WTC11 (cell line): ENCODE measurements at regions not wholly inside any gene's neighbourhood (a gene's known extent, or its start where the extent isn't known, plus 50 kb on each side); places are given as distances from the start of the nearest gene placed in this dataset.
A peak's percentile ranks its signal among the peaks of the same experiment; 100 is the strongest.
"Not testable (repeated sequence)": the region's sequence is repeated elsewhere in the genome, so short reads cannot be mapped to it uniquely, and the experiment has no call there.

Experiments
- ATAC-seq: fragments of 200-7000 bp; cut with Tn5 transposase; 2 replicates; pipeline ENCODE4 v1.10.0; 2021; ENCODE audit warnings: mild to moderate bottlenecking, moderate library complexity
- CTCF ChIA-PET: fragments of 300-600 bp; sonication (Branson Sonifier 250); formaldehyde crosslinking; loops from one replicate; lab custom pipeline; 2021; ENCODE audit warnings: antibody characterized with exemption; lab: Charles Lee
- POLR2A ChIA-PET: fragments of 350-600 bp; sonication (Branson Sonifier 250); formaldehyde crosslinking; loops from one replicate; lab custom pipeline; 2021; ENCODE audit warnings: antibody characterized with exemption; lab: Charles Lee
- DNase-seq: peaks from one replicate; pipeline ENCODE4 v3.0.0; 2021; ENCODE audit warnings: low spot score
- H3K27ac Mint-ChIP-seq: 2 replicates; pipeline ENCODE4 v1.8.0; 2021; ENCODE audit warnings: mixed read lengths
- H3K27me3 Mint-ChIP-seq: 2 replicates; pipeline ENCODE4 v1.8.0; 2021; ENCODE audit warnings: low read depth, mild to moderate bottlenecking, moderate library complexity, mixed read lengths
- H3K36me3 Mint-ChIP-seq: 2 replicates; pipeline ENCODE4 v1.8.0; 2021; ENCODE audit warnings: mixed read lengths
- H3K4me1 Mint-ChIP-seq: 2 replicates; pipeline ENCODE4 v1.8.0; 2022; ENCODE audit warnings: mixed read lengths
- H3K4me3 Mint-ChIP-seq: 2 replicates; pipeline ENCODE4 v1.8.0; 2021; ENCODE audit warnings: mild to moderate bottlenecking, moderate library complexity, mixed read lengths
- H3K9me3 Mint-ChIP-seq: 2 replicates; pipeline ENCODE4 v1.8.0; 2021; ENCODE audit warnings: mixed read lengths
- ARID4B ChIP-seq: sonication (generic); formaldehyde crosslinking; IDR thresholded peaks from 2 replicates; pipeline ENCODE4 v1.8.0; 2023; ENCODE audit warnings: missing genetic modification reagents, mild to moderate bottlenecking, borderline replicate concordance
- ATF2 ChIP-seq: sonication (generic); formaldehyde crosslinking; IDR thresholded peaks from 2 replicates; pipeline ENCODE4 v1.8.1; 2022; ENCODE audit warnings: low read depth, missing genetic modification reagents, borderline replicate concordance
- CREB1 ChIP-seq: sonication (generic); formaldehyde crosslinking; IDR thresholded peaks from 2 replicates; pipeline ENCODE4 v1.8.0; 2023; ENCODE audit warnings: mild to moderate bottlenecking, missing genetic modification reagents
- E2F5 ChIP-seq: sonication (generic); formaldehyde crosslinking; IDR thresholded peaks from 2 replicates; pipeline ENCODE4 v1.8.1; 2022; ENCODE audit warnings: mild to moderate bottlenecking, moderate library complexity, missing genetic modification reagents
- FOXP1 ChIP-seq: sonication (generic); formaldehyde crosslinking; IDR thresholded peaks from 2 replicates; pipeline ENCODE4 v1.8.0; 2022; ENCODE audit warnings: missing genetic modification reagents, mild to moderate bottlenecking, moderate library complexity, borderline replicate concordance
- GTF2I ChIP-seq: fragments of 250-450 bp; sonication (Bioruptor Pico); conservative IDR thresholded peaks from 2 replicates; pipeline ENCODE4 v1.4.0; 2021; ENCODE audit warnings: mild to moderate bottlenecking
- IRF1 ChIP-seq: sonication (generic); formaldehyde crosslinking; IDR thresholded peaks from 2 replicates; pipeline ENCODE4 v1.8.0; 2023; ENCODE audit warnings: missing genetic modification reagents
- JAZF1 ChIP-seq: fragments of 250-450 bp; sonication (Bioruptor Pico); IDR thresholded peaks from 2 replicates; pipeline ENCODE4 v1.9.0; 2021; ENCODE audit warnings: moderate library complexity, mild to moderate bottlenecking, inconsistent platforms
- JUN ChIP-seq: sonication (generic); formaldehyde crosslinking; IDR thresholded peaks from 2 replicates; pipeline ENCODE4 v1.8.0; 2023; ENCODE audit warnings: mild to moderate bottlenecking, missing genetic modification reagents
- KAT7 ChIP-seq: sonication (generic); formaldehyde crosslinking; IDR thresholded peaks from 2 replicates; pipeline ENCODE4 v1.8.1; 2023; ENCODE audit warnings: missing genetic modification reagents, mild to moderate bottlenecking, borderline replicate concordance
- MAX ChIP-seq: sonication (generic); formaldehyde crosslinking; IDR thresholded peaks from 2 replicates; pipeline ENCODE4 v1.8.0; 2022; ENCODE audit warnings: mild to moderate bottlenecking, missing genetic modification reagents
- MLX ChIP-seq: sonication (generic); formaldehyde crosslinking; IDR thresholded peaks from 2 replicates; pipeline ENCODE4 v1.8.1; 2023; ENCODE audit warnings: mild to moderate bottlenecking, missing genetic modification reagents, moderate library complexity
- MYBL2 ChIP-seq: sonication (generic); formaldehyde crosslinking; IDR thresholded peaks from 2 replicates; pipeline ENCODE4 v1.8.1; 2023; ENCODE audit warnings: mild to moderate bottlenecking, moderate library complexity, missing genetic modification reagents
- NFATC4 ChIP-seq: fragments of 250-450 bp; sonication (Bioruptor Pico); IDR thresholded peaks from 2 replicates; pipeline ENCODE4 v1.9.0; 2021; ENCODE audit warnings: mild to moderate bottlenecking
- NR3C1 ChIP-seq: sonication (generic); formaldehyde crosslinking; conservative IDR thresholded peaks from 2 replicates; pipeline ENCODE4 v1.8.1; 2023; ENCODE audit warnings: low read depth, mild to moderate bottlenecking, missing genetic modification reagents
- PREB ChIP-seq: sonication (generic); formaldehyde crosslinking; IDR thresholded peaks from 2 replicates; pipeline ENCODE4 v1.8.1; 2022; ENCODE audit warnings: mild to moderate bottlenecking, missing genetic modification reagents, moderate library complexity, borderline replicate concordance
- PRRX2 ChIP-seq: fragments of 250-450 bp; sonication (Bioruptor Pico); IDR thresholded peaks from 2 replicates; pipeline ENCODE4 v1.8.0; 2021; ENCODE audit warnings: mild to moderate bottlenecking
- SMAD4 ChIP-seq: sonication (generic); formaldehyde crosslinking; IDR thresholded peaks from 2 replicates; pipeline ENCODE4 v1.8.0; 2022; ENCODE audit warnings: mild to moderate bottlenecking, missing genetic modification reagents
- TEAD1 ChIP-seq: sonication (generic); formaldehyde crosslinking; IDR thresholded peaks from 2 replicates; pipeline ENCODE4 v1.8.0; 2022; ENCODE audit warnings: mild to moderate bottlenecking, missing genetic modification reagents
- USF1 ChIP-seq: sonication (generic); formaldehyde crosslinking; IDR thresholded peaks from 2 replicates; pipeline ENCODE4 v1.8.0; 2022; ENCODE audit warnings: mild to moderate bottlenecking, missing genetic modification reagents
- ZNF396 ChIP-seq: fragments of 250-450 bp; sonication (Bioruptor Pico); IDR thresholded peaks from 2 replicates; pipeline ENCODE4 v1.8.0; 2021; ENCODE audit warnings: mild to moderate bottlenecking, moderate library complexity, borderline replicate concordance
- ZNF671 ChIP-seq: fragments of 250-450 bp; sonication (Bioruptor Pico); IDR thresholded peaks from 2 replicates; pipeline ENCODE4 v1.8.0; 2021; ENCODE audit warnings: mild to moderate bottlenecking

GRCh38 chr5:101743000-101743399, 553.1 kb downstream of the SLCO4C1 start:
- CTCF ChIA-PET, H3K36me3 Mint-ChIP-seq, DNase-seq, H3K27ac Mint-ChIP-seq, H3K4me1 Mint-ChIP-seq, H3K27me3 Mint-ChIP-seq, POLR2A ChIA-PET, ATAC-seq, H3K4me3 Mint-ChIP-seq: not testable (repeated sequence)
- peaks cover 29% of the 10 kb centered on the region for H3K9me3 Mint-ChIP-seq

GRCh38 chr5:101728933-101729332, 567.2 kb downstream of the SLCO4C1 start:
- ChIA-PET CTCF (no interaction called here), POLR2A (no interaction called here)
- Mint-ChIP-seq H3K4me3 (no peak overlapping the region), H3K4me1 (peaks cover 9% of the 10 kb centered on the region), H3K36me3 (no peaks in the 10 kb centered on the region), H3K27me3 (no peaks in the 10 kb centered on the region), H3K27ac (no peak overlapping the region), H3K9me3 (no peaks in the 10 kb centered on the region)
- DNase-seq = no peak
- TF ChIP-seq NFATC4 (CRISPR knock-in tag) = no peak
- TF ChIP-seq ARID4B (CRISPR knock-in tag) = no peak
- TF ChIP-seq ZNF396 (CRISPR knock-in tag) = no peak
- TF ChIP-seq MLX (CRISPR knock-in tag) = no peak
- TF ChIP-seq PREB (CRISPR knock-in tag) = no peak
- no peak for TF ChIP-seq PRRX2 (CRISPR knock-in tag)
- TF ChIP-seq GTF2I (CRISPR knock-in tag) = no peak
- no peak for TF ChIP-seq ATF2 (CRISPR knock-in tag)
- no peak for TF ChIP-seq ZNF671
- TF ChIP-seq USF1 (CRISPR knock-in tag) = no peak
- TF ChIP-seq FOXP1 (CRISPR knock-in tag) = no peak
- TF ChIP-seq JAZF1 (CRISPR knock-in tag) = no peak
- ATAC-seq = peak; percentile 91

- Mint-ChIP-seq H3K4me3 (no peak overlapping the region), H3K27me3 (no peaks in the 10 kb centered on the region), H3K4me1 (peaks cover 38% of the 10 kb centered on the region), H3K27ac (no peak overlapping the region), H3K9me3 (no peaks in the 10 kb centered on the region), H3K36me3 (no peaks in the 10 kb centered on the region)
- ChIA-PET CTCF (no interaction called here), POLR2A (no interaction called here)
- no peak for ATAC-seq
- DNase-seq = no peak
- TF ChIP-seq E2F5 (CRISPR knock-in tag) (no peak), MYBL2 (CRISPR knock-in tag) (no peak), TEAD1 (CRISPR knock-in tag) (no peak), IRF1 (CRISPR knock-in tag) (no peak), MAX (CRISPR knock-in tag) (no peak), JUN (CRISPR knock-in tag) (no peak), KAT7 (CRISPR knock-in tag) (no peak), CREB1 (CRISPR knock-in tag) (no peak), NFATC4 (CRISPR knock-in tag) (no peak), PREB (CRISPR knock-in tag) (no peak), SMAD4 (no peak), NR3C1 (CRISPR knock-in tag) (no peak)
Measured at GRCh38 chr5:101721543-101721942, 574.5 kb downstream of the SLCO4C1 start.
